Panc1 (cell line): ENCODE measurements at regions not wholly inside any gene's neighbourhood (a gene's known extent, or its start where the extent isn't known, plus 50 kb on each side); places are given as distances from the start of the nearest gene placed in this dataset.

ENCODE experiments used
- ATAC-seq: fragments of 200-7000 bp; cut with Tn5 transposase; 2 replicates; pipeline ENCODE4 v1.9.1; 2020; ENCODE audit warnings: mild to moderate bottlenecking, moderate library complexity
- BruUV-seq: library from RNA; stranded (reverse); fragments of 400-500 nt; replicated peaks from 2 replicates; lab custom pipeline; 2021; lab: Mats Ljungman, UMichigan
- CTCF ChIA-PET: fragments of 300-600 bp; sonication (Branson Sonifier 250); formaldehyde crosslinking; loops from one replicate; lab custom pipeline; 2022; ENCODE audit warnings: antibody characterized with exemption; lab: Charles Lee
- POLR2A ChIA-PET: fragments of 300-600 bp; sonication (Branson Sonifier 250); formaldehyde crosslinking; loops from one replicate; lab custom pipeline; 2022; ENCODE audit warnings: antibody characterized with exemption; lab: Charles Lee
- DNase-seq: peaks from one replicate; pipeline ENCODE4 v3.0.0-alpha.2; 2010; ENCODE audit warnings: low read depth, low spot score
- H3K27ac ChIP-seq: 2 replicates; pipeline ENCODE4 v1.5.1; 2011; ENCODE audit warnings: mild to moderate bottlenecking, low read length, inconsistent platforms
- H3K27me3 ChIP-seq: fragments of 200-500 bp; sonication (Bioruptor generic); 2 replicates; pipeline ENCODE4 v1.6.0; 2014; ENCODE audit warnings: low read length, inconsistent platforms; ENCODE audit not compliant: control insufficient read depth, insufficient read depth
- H3K36me3 ChIP-seq: fragments of 200-500 bp; sonication (Bioruptor generic); 2 replicates; pipeline ENCODE4 v1.5.1; 2014; ENCODE audit warnings: inconsistent platforms, mild to moderate bottlenecking, low read length, moderate library complexity; ENCODE audit not compliant: control insufficient read depth, insufficient read depth
- H3K4me1 ChIP-seq: 2 replicates; pipeline ENCODE4 v1.5.1; 2011; ENCODE audit warnings: inconsistent platforms, mild to moderate bottlenecking, low read length, moderate library complexity; ENCODE audit not compliant: control insufficient read depth, insufficient read depth
- H3K4me3 ChIP-seq, 2 experiments: 2 replicates each; pipeline ENCODE4 v1.5.1; 2011 to 2012; ENCODE audit warnings: low read depth in 2 of 2, low read length in 2 of 2, mild to moderate bottlenecking in 2 of 2, inconsistent platforms in 1 of 2, moderate library complexity in 1 of 2
- H3K9me3 ChIP-seq: fragments of 200-500 bp; sonication (Bioruptor generic); 2 replicates; pipeline ENCODE4 v1.5.1; 2014; ENCODE audit warnings: low read depth, mild to moderate bottlenecking, inconsistent platforms, low read length, moderate library complexity; ENCODE audit not compliant: control insufficient read depth, insufficient read depth
- POLR2AphosphoS5 ChIP-seq: IDR thresholded peaks from 2 replicates; pipeline ENCODE4 v1.6.1; 2012; ENCODE audit warnings: mild to moderate bottlenecking, low read depth, low read length, moderate library complexity
- SIN3A ChIP-seq: IDR thresholded peaks from 2 replicates; pipeline ENCODE4 v1.6.1; 2012; ENCODE audit warnings: low read depth, mild to moderate bottlenecking, low read length, moderate library complexity, borderline replicate concordance; ENCODE audit not compliant: insufficient read depth
- TCF7L2 ChIP-seq: IDR thresholded peaks from 2 replicates; pipeline ENCODE4 v1.6.1; 2011; ENCODE audit warnings: mild to moderate bottlenecking, low read depth, low read length, inconsistent platforms
- in situ Hi-C: cut with HindIII; loops from 2 replicates; pipeline ENCODE4 v1.10.0; 2016; ENCODE audit warnings: low sequenced_read_pairs, low pct_unique_long_range_greater_than_20kb
- intact Hi-C: fragments of 100-400 bp; cut with micrococcal nuclease; formaldehyde crosslinking; loops from one replicate; pipeline ENCODE4 v1.10.0; 2022; ENCODE audit not compliant: unreplicated experiment
- TF ChIP-seq, protein P1 (sequence below): fragments of 450-650 bp; IDR thresholded peaks from 2 replicates; pipeline ENCODE4 v1.5.1; 2017; ENCODE audit warnings: mild to moderate bottlenecking
- TF ChIP-seq, protein P2 (sequence below), 2 experiments: IDR thresholded peaks; 2 replicates each; pipeline ENCODE4 v1.6.1; 2011 to 2012; ENCODE audit warnings: low read depth in 2 of 2, control low read depth in 1 of 2, low read length in 1 of 2, mild to moderate bottlenecking in 1 of 2, moderate library complexity in 1 of 2; ENCODE audit not compliant: insufficient read depth in 1 of 2

DNA sequence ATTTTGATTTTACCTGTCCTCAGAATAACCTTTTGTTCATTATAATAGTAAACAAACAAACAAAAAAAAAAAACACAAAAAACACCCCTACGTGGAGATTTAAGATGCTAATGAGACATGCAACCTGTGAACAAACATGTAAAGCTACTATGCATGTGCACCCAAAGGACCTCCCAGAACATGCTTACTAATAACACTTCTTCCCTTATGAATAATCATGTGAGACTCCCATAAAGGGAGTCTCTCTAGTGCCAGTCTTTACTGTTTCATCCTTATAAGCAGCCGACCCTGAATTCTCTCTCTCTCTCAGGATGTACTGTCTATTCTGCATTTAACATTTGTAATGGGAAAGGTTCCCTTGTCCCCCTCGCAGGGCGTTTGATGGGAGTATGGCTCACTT lies 1051.1 kb downstream of the PCDH17 start:
- in situ Hi-C loops: no loop called here
- ChIA-PET CTCF (no interaction called here), POLR2A (no interaction called here)

GRCh38 chr13:58687148-58687547 lies 1055.6 kb downstream of the PCDH17 start:
- in situ Hi-C loops: no loop called here
- no TSS peak for BruUV-seq

More for the DNA sequence above, 1051.1 kb downstream of the PCDH17 start:
- intact Hi-C loops: no loop called here
- TF ChIP-seq SIN3A (no peak), TCF7L2 (no peak), POLR2AphosphoS5 (no peak)
- TF ChIP-seq, protein P1, sequence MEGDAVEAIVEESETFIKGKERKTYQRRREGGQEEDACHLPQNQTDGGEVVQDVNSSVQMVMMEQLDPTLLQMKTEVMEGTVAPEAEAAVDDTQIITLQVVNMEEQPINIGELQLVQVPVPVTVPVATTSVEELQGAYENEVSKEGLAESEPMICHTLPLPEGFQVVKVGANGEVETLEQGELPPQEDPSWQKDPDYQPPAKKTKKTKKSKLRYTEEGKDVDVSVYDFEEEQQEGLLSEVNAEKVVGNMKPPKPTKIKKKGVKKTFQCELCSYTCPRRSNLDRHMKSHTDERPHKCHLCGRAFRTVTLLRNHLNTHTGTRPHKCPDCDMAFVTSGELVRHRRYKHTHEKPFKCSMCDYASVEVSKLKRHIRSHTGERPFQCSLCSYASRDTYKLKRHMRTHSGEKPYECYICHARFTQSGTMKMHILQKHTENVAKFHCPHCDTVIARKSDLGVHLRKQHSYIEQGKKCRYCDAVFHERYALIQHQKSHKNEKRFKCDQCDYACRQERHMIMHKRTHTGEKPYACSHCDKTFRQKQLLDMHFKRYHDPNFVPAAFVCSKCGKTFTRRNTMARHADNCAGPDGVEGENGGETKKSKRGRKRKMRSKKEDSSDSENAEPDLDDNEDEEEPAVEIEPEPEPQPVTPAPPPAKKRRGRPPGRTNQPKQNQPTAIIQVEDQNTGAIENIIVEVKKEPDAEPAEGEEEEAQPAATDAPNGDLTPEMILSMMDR: no peak
- TF ChIP-seq, protein P2, sequence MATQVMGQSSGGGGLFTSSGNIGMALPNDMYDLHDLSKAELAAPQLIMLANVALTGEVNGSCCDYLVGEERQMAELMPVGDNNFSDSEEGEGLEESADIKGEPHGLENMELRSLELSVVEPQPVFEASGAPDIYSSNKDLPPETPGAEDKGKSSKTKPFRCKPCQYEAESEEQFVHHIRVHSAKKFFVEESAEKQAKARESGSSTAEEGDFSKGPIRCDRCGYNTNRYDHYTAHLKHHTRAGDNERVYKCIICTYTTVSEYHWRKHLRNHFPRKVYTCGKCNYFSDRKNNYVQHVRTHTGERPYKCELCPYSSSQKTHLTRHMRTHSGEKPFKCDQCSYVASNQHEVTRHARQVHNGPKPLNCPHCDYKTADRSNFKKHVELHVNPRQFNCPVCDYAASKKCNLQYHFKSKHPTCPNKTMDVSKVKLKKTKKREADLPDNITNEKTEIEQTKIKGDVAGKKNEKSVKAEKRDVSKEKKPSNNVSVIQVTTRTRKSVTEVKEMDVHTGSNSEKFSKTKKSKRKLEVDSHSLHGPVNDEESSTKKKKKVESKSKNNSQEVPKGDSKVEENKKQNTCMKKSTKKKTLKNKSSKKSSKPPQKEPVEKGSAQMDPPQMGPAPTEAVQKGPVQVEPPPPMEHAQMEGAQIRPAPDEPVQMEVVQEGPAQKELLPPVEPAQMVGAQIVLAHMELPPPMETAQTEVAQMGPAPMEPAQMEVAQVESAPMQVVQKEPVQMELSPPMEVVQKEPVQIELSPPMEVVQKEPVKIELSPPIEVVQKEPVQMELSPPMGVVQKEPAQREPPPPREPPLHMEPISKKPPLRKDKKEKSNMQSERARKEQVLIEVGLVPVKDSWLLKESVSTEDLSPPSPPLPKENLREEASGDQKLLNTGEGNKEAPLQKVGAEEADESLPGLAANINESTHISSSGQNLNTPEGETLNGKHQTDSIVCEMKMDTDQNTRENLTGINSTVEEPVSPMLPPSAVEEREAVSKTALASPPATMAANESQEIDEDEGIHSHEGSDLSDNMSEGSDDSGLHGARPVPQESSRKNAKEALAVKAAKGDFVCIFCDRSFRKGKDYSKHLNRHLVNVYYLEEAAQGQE (IDR thresholded peaks at IDR 0.05; ENCODE audit: insufficient read depth in 1 of 2, low read depth in 2 of 2, low read length in 1 of 2): no peak
- BruUV-seq: no TSS peak
- DNase-seq: no peak
- no peaks in the 10 kb centered on the region for H3K4me1 ChIP-seq
- no peak overlapping the region for H3K27ac ChIP-seq
- no peak for ATAC-seq
- no peak overlapping the region for H3K4me3 ChIP-seq
- no peaks in the 10 kb centered on the region for H3K36me3 ChIP-seq
- no peaks in the 10 kb centered on the region for H3K27me3 ChIP-seq
- no peaks in the 10 kb centered on the region for H3K9me3 ChIP-seq

More at GRCh38 chr13:58687148-58687547, 1055.6 kb downstream of the PCDH17 start:
- ATAC-seq (no peak), DNase-seq (no peak)
- H3K27me3 ChIP-seq: no peaks in the 10 kb centered on the region
- H3K27ac ChIP-seq: no peak overlapping the region
- H3K9me3 ChIP-seq: no peaks in the 10 kb centered on the region
- intact Hi-C loops: no loop called here
- H3K4me3 ChIP-seq: no peak overlapping the region
- ChIA-PET CTCF (no interaction called here), POLR2A (no interaction called here)
- no peaks in the 10 kb centered on the region for H3K4me1 ChIP-seq
- TF ChIP-seq POLR2AphosphoS5 (no peak), SIN3A (no peak), TCF7L2 (no peak)
- TF ChIP-seq, protein P2 (IDR thresholded peaks at IDR 0.05; ENCODE audit: insufficient read depth in 1 of 2, low read depth in 2 of 2, low read length in 1 of 2): no peak
- TF ChIP-seq, protein P1: no peak
- no peaks in the 10 kb centered on the region for H3K36me3 ChIP-seq
